OCI-LY7 (cell line): ENCODE measurements at regions not wholly inside any gene's neighbourhood (a gene's known extent, or its start where the extent isn't known, plus 50 kb on each side); places are given as distances from the start of the nearest gene placed in this dataset.
"Not testable (repeated sequence)": the region's sequence is repeated elsewhere in the genome, so short reads cannot be mapped to it uniquely, and the experiment has no call there.

Experiments used
- EZH2phosphoT487 ChIP-seq: fragments of 200-600 bp; sonication (generic); IDR thresholded peaks from 2 replicates; pipeline ENCODE4 v1.6.1; 2018; ENCODE audit warnings: low read depth, borderline replicate concordance, mild to moderate bottlenecking, mixed run types, antibody characterized with exemption, low read length, moderate library complexity, mixed read lengths
- TF ChIP-seq, protein P1 (sequence below): fragments of 200-600 bp; sonication (generic); conservative IDR thresholded peaks from 2 replicates; pipeline ENCODE4 v1.5.1; 2014; ENCODE audit warnings: mild to moderate bottlenecking, antibody characterized with exemption, low read length, moderate library complexity, mixed read lengths

DNA sequence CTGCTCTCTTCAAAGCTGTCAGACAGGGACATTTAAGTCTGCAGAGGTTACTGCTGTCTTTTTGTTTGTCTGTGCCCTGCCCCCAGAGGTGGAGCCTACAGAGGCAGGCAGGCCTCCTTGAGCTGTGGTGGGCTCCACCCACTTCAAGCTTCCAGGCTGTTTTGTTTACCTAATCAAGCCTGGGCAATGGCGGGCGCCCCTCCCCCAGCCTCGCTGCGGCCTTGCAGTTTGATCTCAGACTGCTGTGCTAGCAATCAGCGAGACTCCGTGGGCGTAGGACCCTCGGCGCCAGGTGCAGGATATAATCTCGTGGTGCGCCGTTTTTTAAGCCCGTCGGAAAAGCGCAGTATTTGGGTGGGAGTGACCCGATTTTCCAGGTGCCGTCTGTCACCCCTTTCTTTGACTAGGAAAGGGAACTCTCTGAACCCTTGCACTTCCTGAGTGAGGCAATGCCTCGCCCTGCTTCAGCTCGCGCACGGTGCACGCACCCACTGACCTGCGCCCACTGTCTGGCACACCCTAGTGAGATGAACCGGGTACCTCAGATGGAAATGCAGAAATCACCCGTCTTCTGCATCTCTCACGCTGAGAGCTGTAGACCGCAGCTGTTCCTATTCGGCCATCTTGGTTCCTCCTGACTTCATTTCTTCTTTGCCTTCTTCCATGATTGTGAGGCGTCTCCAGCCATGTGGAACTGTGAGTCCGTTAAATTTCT lies 93.5 kb upstream of the EYA4 start:
- TF ChIP-seq, protein P1, sequence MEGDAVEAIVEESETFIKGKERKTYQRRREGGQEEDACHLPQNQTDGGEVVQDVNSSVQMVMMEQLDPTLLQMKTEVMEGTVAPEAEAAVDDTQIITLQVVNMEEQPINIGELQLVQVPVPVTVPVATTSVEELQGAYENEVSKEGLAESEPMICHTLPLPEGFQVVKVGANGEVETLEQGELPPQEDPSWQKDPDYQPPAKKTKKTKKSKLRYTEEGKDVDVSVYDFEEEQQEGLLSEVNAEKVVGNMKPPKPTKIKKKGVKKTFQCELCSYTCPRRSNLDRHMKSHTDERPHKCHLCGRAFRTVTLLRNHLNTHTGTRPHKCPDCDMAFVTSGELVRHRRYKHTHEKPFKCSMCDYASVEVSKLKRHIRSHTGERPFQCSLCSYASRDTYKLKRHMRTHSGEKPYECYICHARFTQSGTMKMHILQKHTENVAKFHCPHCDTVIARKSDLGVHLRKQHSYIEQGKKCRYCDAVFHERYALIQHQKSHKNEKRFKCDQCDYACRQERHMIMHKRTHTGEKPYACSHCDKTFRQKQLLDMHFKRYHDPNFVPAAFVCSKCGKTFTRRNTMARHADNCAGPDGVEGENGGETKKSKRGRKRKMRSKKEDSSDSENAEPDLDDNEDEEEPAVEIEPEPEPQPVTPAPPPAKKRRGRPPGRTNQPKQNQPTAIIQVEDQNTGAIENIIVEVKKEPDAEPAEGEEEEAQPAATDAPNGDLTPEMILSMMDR: not testable (repeated sequence)
- not testable (repeated sequence) for TF ChIP-seq EZH2phosphoT487
